ENCODE measurements at regions not wholly inside any gene's neighbourhood (a gene's known extent, or its start where the extent isn't known, plus 50 kb on each side); places are given as distances from the start of the nearest gene placed in this dataset.

- no peak for TF ChIP-seq POLR2A (IDR thresholded peaks at IDR 0.05; ENCODE audit: low read length)
- TF ChIP-seq GATA1 (IDR thresholded peaks at IDR 0.05; ENCODE audit: low read depth, low read length), result no peak
Measured at GRCh38 chr1:47580451-47580995, 142.7 kb downstream of the FOXD2 start.
